ENCODE measurements at regions not wholly inside any gene's neighbourhood (a gene's known extent, or its start where the extent isn't known, plus 50 kb on each side); places are given as distances from the start of the nearest gene placed in this dataset.
A peak's percentile ranks its signal among the peaks of the same experiment; 100 is the strongest.
"Not testable (repeated sequence)": the region's sequence is repeated elsewhere in the genome, so short reads cannot be mapped to it uniquely, and the experiment has no call there.

DNA sequence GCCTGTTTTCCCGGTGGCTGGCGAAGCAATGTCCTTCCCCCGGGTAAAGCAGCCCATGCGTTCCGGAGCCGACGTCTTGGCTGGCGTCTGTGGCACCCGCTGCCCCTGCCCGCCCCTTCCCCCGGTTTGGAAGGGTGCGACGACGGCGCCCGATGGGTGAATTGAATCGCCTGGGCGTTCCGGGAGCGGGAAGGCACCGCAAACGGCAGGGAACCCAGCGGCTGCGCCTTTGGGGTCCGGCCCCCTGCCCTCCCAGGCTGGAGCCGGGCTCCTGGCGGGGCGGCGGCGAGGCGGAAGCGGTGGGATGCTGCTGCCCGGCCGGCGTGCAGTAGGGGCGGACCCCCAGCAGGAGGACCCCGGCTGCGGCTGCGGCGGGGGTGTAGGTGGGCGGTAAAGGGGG is 123.6 kb upstream of the RHOU start:
- DNase-seq (ENCODE audit: low read depth); H3K4me3 ChIP-seq (ENCODE audit: low read depth, low read length): not testable (repeated sequence)

DNA sequence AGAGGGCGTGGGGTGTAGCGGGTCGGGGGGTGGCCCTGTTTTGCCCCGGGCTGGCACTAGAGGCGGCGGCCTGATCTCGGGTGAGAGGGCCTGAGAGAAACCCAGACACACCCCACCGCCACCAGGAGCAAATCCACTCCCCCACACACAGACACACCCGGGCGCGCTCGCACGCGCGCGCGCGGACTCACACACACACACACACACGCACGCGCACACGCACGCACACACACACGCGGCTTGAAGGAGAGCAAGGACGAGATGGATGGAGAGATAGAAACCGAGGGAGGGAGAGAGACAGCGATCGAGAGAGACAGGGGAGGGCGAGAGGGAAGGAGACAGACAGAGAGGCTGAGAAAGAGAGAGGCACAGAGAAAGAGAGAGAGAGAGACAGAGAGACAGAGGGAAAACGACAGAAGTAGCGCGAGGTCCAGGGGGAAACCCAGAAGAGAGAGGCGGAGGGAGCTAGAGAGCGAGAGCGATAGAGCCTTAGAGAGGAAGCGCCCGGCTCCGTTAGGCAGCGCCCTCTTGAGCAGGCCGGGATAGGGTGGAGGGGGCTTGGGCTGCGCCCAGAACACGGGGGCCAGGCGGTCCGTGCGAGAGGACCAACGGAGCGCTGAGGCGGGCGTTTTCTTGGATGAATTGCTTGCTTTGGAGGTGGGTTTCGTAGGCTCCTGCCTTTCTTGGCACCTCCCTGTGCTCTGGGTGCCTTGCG is 113.1 kb upstream of the RHOU start:
- not testable (repeated sequence) for DNase-seq (ENCODE audit: low read depth); H3K4me3 ChIP-seq (ENCODE audit: low read depth, low read length)

DNA sequence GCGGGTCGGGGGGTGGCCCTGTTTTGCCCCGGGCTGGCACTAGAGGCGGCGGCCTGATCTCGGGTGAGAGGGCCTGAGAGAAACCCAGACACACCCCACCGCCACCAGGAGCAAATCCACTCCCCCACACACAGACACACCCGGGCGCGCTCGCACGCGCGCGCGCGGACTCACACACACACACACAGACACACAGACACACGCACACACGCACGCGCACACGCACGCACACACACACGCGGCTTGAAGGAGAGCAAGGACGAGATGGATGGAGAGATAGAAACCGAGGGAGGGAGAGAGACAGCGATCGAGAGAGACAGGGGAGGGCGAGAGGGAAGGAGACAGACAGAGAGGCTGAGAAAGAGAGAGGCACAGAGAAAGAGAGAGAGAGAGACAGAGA is 108.8 kb upstream of the RHOU start:
- DNase-seq (ENCODE audit: low read depth); H3K4me3 ChIP-seq (ENCODE audit: low read depth, low read length): not testable (repeated sequence)

DNA sequence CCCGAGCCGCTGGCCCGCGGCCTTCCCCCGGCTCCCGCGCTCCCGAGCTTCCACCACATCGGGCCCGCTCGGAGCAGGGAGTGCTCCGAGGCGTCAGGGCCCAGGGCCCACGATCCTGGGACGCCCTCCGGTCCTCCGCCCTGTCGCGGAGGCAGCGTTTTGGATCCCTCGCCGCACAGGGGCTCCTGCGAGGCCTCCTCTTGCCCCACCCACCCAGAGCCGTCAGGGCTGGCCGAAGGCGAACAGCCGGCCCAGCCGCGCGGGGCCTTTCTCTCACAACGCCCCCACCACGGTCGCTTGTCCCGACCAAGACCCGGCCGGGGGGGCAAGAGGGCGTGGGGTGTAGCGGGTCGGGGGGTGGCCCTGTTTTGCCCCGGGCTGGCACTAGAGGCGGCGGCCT is 102.4 kb upstream of the RHOU start:
- not testable (repeated sequence) for H3K4me3 ChIP-seq (ENCODE audit: low read depth, low read length); DNase-seq (ENCODE audit: low read depth)

DNA sequence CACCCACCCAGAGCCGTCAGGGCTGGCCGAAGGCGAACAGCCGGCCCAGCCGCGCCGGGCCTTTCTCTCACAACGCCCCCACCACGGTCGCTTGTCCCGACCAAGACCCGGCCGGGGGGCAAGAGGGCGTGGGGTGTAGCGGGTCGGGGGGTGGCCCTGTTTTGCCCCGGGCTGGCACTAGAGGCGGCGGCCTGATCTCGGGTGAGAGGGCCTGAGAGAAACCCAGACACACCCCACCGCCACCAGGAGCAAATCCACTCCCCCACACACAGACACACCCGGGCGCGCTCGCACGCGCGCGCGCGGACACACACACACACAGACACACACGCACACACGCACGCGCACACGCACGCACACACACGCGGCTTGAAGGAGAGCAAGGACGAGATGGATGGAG is 100.0 kb upstream of the RHOU start:
- DNase-seq (ENCODE audit: low read depth); H3K4me3 ChIP-seq (ENCODE audit: low read depth, low read length): not testable (repeated sequence)

DNA sequence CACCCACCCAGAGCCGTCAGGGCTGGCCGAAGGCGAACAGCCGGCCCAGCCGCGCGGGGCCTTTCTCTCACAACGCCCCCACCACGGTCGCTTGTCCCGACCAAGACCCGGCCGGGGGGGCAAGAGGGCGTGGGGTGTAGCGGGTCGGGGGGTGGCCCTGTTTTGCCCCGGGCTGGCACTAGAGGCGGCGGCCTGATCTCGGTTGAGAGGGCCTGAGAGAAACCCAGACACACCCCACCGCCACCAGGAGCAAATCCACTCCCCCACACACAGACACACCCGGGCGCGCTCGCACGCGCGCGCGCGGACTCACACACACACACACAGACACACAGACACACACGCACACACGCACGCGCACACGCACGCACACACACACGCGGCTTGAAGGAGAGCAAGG is 97.8 kb upstream of the RHOU start:
- not testable (repeated sequence) for DNase-seq (ENCODE audit: low read depth); H3K4me3 ChIP-seq (ENCODE audit: low read depth, low read length)

DNA sequence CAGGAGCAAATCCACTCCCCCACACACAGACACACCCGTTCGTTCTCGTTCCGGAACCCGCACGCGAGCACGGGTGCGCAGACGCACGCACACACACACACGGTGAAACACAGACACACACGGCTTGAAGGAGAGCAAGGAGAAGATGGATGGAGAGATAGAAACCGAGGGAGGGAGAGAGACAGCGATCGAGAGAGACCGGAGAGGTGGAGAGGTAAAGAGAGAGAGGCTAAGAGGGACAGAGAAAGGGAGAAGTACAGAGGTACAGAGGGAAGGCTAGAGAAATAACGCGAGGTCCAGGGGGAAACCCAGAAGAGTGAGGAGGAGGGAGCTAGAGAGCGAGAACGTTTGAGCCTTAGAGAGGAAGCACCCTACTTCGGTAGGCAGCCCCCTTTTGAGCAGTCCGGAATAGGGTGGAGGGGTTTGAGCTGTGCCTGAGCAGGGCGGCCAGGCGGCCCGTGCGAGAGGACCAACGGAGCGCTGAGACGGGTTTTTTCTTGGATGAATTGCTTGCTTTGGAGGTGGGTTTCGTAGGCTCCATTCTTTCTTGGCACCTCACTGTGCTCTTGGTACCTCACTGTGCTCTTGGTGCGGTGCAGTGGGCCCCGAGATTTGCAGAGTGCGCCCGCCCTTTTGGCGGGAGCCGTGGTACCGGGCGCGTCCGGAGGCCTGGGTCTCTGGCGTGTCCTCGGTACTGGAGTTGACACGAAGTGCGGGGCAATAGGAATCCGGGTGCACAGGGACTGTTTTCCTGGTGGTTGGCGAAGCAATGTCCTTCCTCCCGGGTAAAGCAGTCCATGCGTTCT is 88.4 kb upstream of the RHOU start:
- H3K4me3 ChIP-seq (ENCODE audit: low read depth, low read length): peak overlapping the region; percentile 62
- DNase-seq (ENCODE audit: low read depth): peak; percentile 34
- TF ChIP-seq, protein P1, sequence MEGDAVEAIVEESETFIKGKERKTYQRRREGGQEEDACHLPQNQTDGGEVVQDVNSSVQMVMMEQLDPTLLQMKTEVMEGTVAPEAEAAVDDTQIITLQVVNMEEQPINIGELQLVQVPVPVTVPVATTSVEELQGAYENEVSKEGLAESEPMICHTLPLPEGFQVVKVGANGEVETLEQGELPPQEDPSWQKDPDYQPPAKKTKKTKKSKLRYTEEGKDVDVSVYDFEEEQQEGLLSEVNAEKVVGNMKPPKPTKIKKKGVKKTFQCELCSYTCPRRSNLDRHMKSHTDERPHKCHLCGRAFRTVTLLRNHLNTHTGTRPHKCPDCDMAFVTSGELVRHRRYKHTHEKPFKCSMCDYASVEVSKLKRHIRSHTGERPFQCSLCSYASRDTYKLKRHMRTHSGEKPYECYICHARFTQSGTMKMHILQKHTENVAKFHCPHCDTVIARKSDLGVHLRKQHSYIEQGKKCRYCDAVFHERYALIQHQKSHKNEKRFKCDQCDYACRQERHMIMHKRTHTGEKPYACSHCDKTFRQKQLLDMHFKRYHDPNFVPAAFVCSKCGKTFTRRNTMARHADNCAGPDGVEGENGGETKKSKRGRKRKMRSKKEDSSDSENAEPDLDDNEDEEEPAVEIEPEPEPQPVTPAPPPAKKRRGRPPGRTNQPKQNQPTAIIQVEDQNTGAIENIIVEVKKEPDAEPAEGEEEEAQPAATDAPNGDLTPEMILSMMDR (IDR thresholded peaks at IDR 0.05; ENCODE audit: insufficient read depth, low read depth, low read length): peak; percentile 4

DNA sequence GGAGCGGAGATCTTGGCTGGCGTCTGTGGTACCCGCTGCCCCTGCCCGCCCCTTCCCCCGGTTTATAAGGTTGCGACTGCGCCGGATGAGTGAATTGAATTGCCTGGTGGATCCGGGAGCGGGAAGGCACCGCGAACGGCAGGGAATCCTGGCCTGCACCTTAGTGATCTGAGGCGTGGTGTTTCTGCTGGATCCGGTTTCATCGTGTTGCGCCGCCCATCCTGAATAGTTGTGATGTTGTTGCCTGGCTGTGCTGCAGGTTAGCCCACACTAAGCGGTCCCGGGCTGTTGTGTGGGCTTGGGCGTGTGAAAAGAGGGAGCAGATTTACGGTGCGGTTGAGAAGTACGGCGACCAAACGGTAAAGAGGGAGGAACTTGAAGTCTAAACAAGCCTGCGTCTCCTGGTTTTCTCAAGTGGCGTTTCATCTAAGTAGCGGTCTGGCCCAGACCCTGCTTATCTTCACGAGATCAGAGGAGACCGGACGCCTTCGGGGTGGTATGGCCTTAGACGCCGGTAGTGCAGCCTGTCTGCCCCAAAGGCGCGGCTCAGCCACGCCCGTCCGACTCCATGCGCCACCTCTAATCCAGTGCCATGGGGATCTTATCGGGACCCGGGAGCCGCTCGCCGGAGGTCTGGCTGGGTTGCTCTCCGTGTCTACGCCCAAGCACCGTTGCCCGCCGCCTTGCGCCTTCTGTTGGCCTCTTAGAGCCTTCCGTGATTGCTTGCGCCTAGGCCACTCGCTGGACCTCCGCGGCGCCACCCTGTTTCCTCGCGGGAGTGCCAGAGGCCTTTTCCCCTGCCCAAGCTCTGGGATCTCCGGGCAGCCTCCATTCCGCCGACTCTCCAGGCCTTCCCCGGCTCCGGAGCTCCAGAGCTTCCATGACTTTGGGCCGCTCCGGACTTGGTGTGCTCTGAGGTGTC is 87.5 kb upstream of the RHOU start:
- peak; percentile 53 for DNase-seq (ENCODE audit: low read depth)
- H3K4me3 ChIP-seq (ENCODE audit: low read depth, low read length): peak overlapping the region; percentile 62
- TF ChIP-seq, protein P1 (IDR thresholded peaks at IDR 0.05; ENCODE audit: insufficient read depth, low read depth, low read length): no peak

DNA sequence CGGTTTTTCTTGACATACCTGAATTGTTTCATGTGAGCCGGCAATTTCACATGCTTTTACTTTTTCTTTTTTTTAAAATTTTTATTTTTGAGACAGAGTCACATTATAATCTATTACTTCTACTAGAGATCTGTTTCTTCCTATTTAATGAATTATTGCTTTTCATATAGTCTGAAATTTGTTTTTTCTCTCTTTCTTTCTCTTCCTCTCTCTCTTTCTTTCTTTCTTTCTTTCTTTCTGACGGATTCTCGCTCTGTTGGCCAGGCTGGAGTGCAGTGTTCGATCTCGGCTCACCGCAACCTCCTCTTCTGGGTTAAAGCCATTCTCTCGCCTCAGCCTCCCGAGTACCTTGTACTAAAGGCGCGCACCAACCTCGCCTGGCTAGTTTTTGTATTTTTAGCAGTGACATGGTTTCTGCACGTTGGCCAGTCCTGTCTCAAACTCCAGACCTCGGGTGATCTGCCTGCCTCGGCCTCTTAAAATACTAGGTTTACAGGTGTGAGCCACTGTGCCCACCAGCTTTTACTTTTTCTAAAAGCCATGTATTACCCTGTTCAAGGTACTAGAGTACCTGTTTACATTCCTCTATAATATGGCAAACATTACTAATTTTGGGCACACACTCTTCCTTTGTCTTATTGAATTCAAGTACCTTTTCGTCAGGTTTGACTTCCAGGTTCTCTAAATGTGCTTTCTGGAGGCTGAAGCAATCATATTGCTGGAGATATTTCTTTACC is 86.5 kb upstream of the RHOU start:
- no peak overlapping the region for H3K4me3 ChIP-seq (ENCODE audit: low read depth, low read length)
- no peak for DNase-seq (ENCODE audit: low read depth)

More for the DNA sequence above, 86.5 kb upstream of the RHOU start:
- TF ChIP-seq, protein P1 (IDR thresholded peaks at IDR 0.05; ENCODE audit: insufficient read depth, low read depth, low read length): no peak
